Ishikawa (cell line): ENCODE measurements at regions not wholly inside any gene's neighbourhood (a gene's known extent, or its start where the extent isn't known, plus 50 kb on each side); places are given as distances from the start of the nearest gene placed in this dataset.

Experiments
- CEBPB ChIP-seq: IDR thresholded peaks from 2 replicates; pipeline ENCODE4 v1.6.1; 2012
- CREB1 ChIP-seq: IDR thresholded peaks from 2 replicates; pipeline ENCODE4 v1.6.1; 2012; ENCODE audit warnings: low read depth
- EGR1 ChIP-seq: IDR thresholded peaks from 2 replicates; pipeline ENCODE4 v1.6.1; 2012
- EP300 ChIP-seq: IDR thresholded peaks from 2 replicates; pipeline ENCODE4 v1.6.1; 2012; ENCODE audit warnings: borderline replicate concordance
- FOXM1 ChIP-seq: IDR thresholded peaks from 2 replicates; pipeline ENCODE4 v1.6.1; 2012; ENCODE audit warnings: low read depth, borderline replicate concordance
- MAX ChIP-seq: IDR thresholded peaks from 2 replicates; pipeline ENCODE4 v1.6.1; 2012
- NFIC ChIP-seq: IDR thresholded peaks from 2 replicates; pipeline ENCODE4 v1.6.1; 2012
- RAD21 ChIP-seq: IDR thresholded peaks from 2 replicates; pipeline ENCODE4 v1.6.1; 2012; ENCODE audit warnings: low read depth
- REST ChIP-seq: IDR thresholded peaks from 2 replicates; pipeline ENCODE4 v1.6.1; 2012; ENCODE audit warnings: low read depth, mild to moderate bottlenecking
- TAF1 ChIP-seq: IDR thresholded peaks from 2 replicates; pipeline ENCODE4 v1.6.1; 2012; ENCODE audit warnings: low read depth, mild to moderate bottlenecking
- TCF12 ChIP-seq: IDR thresholded peaks from 2 replicates; pipeline ENCODE4 v1.6.1; 2012; ENCODE audit warnings: low read depth
- TEAD4 ChIP-seq: IDR thresholded peaks from 2 replicates; pipeline ENCODE4 v1.6.1; 2012
- USF1 ChIP-seq: IDR thresholded peaks from 2 replicates; pipeline ENCODE4 v1.6.1; 2012
- YY1 ChIP-seq: IDR thresholded peaks from 2 replicates; pipeline ENCODE4 v1.6.1; 2012; ENCODE audit warnings: low read depth
- ZBTB7A ChIP-seq: IDR thresholded peaks from 2 replicates; pipeline ENCODE4 v1.6.1; 2012; ENCODE audit warnings: low read depth

DNA sequence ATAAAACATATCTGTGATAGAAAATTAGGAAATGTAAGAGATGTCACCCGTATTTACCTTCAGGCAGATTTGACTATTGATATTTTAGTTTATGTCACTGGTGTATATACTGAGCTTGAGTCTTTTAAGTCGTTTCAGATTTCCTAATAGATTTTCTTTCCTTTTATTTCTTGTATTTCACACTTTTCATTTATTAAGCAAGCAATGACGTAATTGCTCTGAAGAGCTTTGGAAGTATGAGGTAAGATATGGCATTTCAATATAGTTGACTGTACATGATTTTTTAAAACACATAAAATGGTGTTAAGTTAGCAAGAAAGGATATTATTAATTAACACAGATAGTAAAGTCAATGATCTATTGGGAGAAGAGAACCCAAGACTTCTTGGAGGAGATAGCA, 652.6 kb downstream of the SORCS1 start:
- TF ChIP-seq CEBPB (no peak), NFIC (no peak), USF1 (no peak), TAF1 (no peak), TEAD4 (no peak)

GRCh38 chr10:106508950-106509349, 655.6 kb downstream of the SORCS1 start:
- TF ChIP-seq RAD21 (no peak), USF1 (no peak), CEBPB (no peak), ZBTB7A (no peak), TEAD4 (no peak), YY1 (no peak), REST (no peak), FOXM1 (no peak), MAX (no peak), EP300 (no peak), TCF12 (no peak), CREB1 (no peak)

- TF ChIP-seq TEAD4: no peak
These were observed 657.8 kb downstream of the SORCS1 start for GRCh38 chr10:106506526-106507283.

- no peak for TF ChIP-seq USF1
- no peak for TF ChIP-seq TCF12
These were observed 660.0 kb downstream of the SORCS1 start for GRCh38 chr10:106504536-106504935.

DNA sequence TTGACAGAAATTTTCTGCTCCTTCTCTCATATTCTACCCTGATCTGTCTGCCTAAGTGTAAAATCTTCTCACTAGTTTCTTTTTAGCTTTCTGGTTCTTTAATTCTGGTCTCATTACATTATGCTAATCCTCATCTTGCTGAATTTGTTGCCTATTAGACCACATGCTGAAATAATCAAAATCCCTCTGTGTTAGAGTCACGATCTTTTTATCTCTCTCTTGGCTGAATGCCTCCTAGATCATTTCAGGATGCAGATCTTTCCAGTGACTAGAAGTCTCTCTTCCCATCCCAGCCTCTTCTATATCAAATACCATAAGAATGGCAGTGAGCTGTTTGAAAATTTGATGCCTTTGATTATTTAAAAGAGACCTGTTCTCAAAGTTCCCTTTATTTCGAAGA, 661.9 kb downstream of the SORCS1 start:
- TF ChIP-seq REST: no peak
- no peak for TF ChIP-seq NFIC
- TF ChIP-seq EGR1: no peak
- TF ChIP-seq RAD21: no peak

DNA sequence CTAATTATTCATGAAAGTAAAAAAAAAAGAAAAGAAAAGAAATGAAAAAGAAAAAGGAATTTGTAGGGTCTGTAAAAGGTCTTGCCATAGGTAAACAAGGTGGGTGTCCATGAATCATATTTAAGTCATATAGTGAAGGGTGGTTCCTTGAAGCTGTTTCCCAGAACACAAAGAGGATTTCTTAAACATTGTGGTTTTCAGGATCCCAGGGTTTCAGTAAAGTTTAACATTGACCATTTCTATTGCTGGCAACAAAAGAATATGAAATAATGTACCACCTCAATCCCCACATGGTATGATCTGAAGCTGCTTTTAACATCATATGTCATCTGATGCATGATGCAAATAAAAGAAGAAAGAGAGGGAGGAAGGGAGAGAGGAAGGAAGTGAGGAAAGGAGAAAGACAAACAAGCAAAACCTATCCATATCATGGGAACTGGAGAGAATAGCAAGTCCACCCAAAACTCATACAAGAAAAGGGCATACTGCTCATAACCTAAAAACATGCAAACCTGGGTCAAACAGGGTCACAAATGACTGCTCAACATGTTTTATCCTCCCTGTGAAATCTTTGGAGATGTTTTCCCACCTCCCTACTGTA, 663.5 kb downstream of the SORCS1 start:
- TF ChIP-seq EP300 (no peak), EGR1 (no peak), TEAD4 (no peak), ZBTB7A (no peak), TAF1 (no peak), USF1 (no peak), TCF12 (no peak)
